ENCODE measurements at regions not wholly inside any gene's neighbourhood (a gene's known extent, or its start where the extent isn't known, plus 50 kb on each side); places are given as distances from the start of the nearest gene placed in this dataset.

- TF ChIP-seq REST (IDR thresholded peaks at IDR 0.05; ENCODE audit: low read depth, low read length) = no peak
- TF ChIP-seq RAD21 (IDR thresholded peaks at IDR 0.05; ENCODE audit: insufficient read depth, low read depth, low read length) = no peak
- no peak for TF ChIP-seq POLR2A (IDR thresholded peaks at IDR 0.05; ENCODE audit: low read depth, low read length)
- TF ChIP-seq ELK1 (IDR thresholded peaks at IDR 0.05; ENCODE audit: low read depth, low read length) = no peak
- no peak for TF ChIP-seq MYB (IDR thresholded peaks at IDR 0.05; ENCODE audit: borderline replicate concordance, low read depth, low read length)
- TF ChIP-seq NRF1 (conservative IDR thresholded peaks at IDR 0.05; ENCODE audit: low read depth, low read length) = no peak
- no peak for TF ChIP-seq KDM1A (IDR thresholded peaks at IDR 0.05; ENCODE audit: borderline replicate concordance)
- TF ChIP-seq CTCF (IDR thresholded peaks at IDR 0.05 in 2 of 3, conservative IDR thresholded peaks at IDR 0.05 in 1 of 3; ENCODE audit: control insufficient read depth in 2 of 3, extremely low read depth in 1 of 3, insufficient read depth in 1 of 3, low read depth in 3 of 3, low read length in 3 of 3) = no peak
These were observed 310.8 kb upstream of the ADAMTSL1 start for GRCh38 chr9:18163146-18163545.
